GM19351 (cell line): ENCODE measurements at regions not wholly inside any gene's neighbourhood (a gene's known extent, or its start where the extent isn't known, plus 50 kb on each side); places are given as distances from the start of the nearest gene placed in this dataset.
A peak's percentile ranks its signal among the peaks of the same experiment; 100 is the strongest.

Source experiments
- ATAC-seq: cut with Tn5 transposase; IDR thresholded peaks from one replicate; pipeline ENCODE4 v1.9.1; 2021; ENCODE audit warnings: mild to moderate bottlenecking, moderate library complexity; ENCODE audit not compliant: unreplicated experiment

DNA sequence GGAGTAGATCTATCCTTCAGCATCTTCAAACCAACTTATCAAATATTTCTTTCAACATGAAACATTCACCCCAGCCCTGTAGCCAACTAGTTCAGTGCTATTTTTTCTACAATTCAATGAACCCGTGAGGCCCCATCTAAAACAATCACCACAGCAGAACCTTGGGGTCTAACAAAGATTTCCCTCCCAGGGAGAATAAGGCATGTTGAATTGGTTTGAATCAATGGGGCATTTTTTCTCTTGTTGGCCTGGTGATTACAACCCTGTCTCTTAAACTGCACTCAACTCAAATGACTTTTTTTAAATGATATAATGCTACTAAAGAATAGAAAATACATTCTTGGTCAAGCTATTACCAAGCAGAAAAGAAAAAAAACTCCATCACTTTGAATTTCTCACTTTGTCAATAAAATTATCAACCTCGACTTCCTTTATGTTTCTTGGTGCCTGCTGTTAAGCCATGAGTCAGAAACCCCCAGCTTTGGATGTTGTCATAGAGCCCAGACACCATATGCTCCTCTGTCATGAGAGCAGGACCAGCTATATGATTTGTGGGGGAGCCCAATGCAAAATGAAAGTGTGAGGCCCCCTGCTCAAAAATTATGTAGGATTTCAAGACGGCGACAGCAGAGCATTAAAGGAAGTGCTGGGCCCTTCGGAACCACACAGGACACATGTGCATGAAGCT, 282.4 kb downstream of the MEIS1 start:
- ATAC-seq: no peak

DNA sequence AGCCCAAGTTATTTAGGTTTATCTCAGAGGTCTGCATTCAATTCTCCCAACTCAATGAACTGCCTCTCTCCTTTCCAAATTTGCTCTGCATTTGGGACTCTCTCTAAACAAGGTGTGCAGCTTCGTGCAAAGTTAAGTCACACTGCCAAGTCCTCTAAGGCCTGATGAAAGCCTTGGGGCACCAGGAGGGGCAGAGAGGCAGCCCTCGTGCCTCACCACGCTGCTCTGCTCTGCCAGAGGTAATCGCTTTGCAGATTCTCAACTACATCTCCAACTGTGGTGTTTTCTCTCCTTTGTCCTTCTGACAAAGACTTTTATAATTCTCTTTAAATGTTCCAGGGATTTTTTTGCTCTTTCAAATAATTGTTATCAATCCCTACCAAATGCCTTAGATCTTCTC, 283.0 kb downstream of the MEIS1 start:
- no peak for ATAC-seq

DNA sequence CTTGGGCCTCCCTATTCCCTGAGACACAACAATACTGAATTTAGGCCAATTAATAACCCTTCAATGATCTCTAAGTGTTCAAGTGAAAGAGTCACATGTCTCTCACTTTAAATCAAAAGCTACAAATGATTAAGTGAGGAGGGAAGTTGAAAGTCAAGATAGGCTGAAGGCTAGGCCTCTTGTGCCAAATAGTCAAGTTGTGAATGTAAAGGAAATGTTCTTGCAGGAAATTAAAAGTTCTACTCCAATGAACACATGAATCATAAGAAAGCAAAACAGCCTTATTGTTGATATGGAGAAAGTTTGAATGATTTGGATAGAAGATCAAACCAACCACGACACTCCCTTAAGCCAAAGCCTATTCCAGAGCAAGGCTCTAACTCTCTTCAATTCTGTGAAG, 286.9 kb downstream of the MEIS1 start:
- no peak for ATAC-seq

DNA sequence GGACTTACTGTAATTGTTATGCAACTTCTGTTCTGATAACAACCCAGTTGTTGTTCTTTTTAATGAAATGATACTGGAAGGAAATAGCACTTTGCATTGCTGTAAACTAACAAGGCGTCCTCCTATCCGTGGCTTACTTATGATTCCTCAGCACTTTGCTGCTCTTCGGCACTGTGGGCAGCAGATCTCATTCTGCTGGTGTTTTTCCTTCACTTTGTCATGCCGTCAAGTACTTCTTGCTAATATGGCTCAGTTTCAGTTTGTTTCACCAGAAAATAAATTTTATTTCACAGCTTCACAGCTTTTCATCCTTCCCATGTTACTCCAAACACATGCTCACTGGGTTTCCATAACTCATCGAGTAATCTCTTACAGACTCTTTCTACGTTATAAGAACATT, 289.3 kb downstream of the MEIS1 start:
- no peak for ATAC-seq

DNA sequence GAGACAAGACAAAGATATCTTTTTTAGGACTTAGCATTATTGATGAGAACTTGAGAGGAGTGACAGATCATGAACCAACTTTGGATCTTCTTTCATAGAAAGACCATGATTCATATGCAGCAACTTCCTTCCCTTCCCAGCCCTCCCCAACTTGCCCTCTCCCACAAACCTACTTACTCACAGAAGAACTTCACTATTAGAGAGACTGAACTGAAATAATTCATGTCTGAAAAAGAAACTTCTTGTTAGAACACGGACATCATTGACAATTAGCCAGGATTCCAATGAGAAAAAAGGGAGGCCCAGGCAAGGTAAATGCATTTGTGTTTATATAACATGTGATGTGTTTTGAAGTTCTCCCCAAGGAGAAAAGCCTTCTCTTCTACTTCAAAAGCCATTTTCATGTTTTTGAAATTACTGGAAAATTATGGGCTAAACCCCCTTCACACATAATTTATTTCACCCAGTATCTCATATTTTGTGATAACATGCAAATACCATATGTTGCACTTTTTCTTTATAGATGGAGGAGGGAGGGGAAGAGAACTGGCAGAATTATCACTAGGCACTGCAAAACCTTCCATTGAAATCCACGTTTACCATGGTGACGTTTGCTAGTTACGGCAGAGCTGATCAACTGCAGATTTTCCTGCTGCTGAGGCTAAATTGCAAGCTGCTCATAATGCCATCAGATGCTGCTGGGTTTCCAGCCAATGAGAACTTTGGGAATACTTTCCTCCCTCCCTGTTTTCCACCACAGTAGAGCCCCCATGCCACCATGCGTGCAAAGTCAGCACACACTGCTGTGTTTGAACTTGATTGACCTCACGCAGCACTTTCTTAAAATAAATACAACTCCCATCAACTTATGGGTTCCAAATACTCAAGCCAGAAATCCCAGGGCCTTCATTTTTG, 294.7 kb downstream of the MEIS1 start:
- no peak for ATAC-seq

DNA sequence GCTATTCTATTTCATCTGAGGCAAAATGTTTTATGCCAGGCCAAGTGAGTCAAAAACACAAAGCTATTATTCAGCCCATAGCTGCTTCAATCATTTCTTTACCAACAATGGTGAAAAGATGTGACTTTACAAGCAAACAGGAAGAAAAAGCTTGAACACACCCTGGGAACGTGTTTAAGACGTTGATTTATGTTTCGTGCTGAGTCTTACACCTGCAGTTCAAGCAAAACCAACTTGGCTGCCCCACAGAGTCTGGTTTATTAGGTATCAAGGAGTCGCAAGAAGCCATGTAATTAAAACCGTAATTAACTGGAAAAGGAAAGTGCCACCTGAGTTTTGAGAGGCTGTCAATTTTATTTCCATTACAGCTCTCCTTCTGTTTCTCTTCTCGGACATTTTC, 295.5 kb downstream of the MEIS1 start:
- no peak for ATAC-seq

DNA sequence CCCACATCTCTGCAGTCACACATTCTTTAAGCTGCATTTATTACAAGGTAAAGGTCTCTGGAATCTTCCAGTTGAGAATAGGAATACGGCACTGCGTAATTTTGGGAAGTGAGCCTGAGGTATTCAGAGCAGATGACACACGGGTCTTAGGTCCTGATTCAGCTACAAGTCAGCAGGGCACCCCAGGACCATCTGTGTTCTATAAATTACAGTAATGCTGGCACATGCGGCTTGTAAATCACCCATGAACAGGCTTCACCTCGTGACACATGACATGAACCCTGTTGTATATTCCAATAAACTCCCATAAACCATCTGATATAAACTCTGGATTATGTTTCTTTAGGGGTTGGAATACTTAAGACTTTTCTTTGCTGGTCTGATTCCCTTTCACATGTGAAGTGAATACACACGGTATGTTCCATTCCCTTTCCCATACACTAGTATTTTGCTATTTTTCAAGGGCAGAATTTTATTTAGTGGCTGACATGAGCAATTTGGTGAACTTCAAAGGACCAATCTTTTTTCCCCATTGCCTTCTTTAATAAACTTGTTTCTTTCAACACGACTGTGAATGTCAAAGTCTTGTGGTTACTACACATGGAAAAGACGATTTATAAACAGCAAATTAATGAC, 298.6 kb downstream of the MEIS1 start:
- ATAC-seq: no peak

DNA sequence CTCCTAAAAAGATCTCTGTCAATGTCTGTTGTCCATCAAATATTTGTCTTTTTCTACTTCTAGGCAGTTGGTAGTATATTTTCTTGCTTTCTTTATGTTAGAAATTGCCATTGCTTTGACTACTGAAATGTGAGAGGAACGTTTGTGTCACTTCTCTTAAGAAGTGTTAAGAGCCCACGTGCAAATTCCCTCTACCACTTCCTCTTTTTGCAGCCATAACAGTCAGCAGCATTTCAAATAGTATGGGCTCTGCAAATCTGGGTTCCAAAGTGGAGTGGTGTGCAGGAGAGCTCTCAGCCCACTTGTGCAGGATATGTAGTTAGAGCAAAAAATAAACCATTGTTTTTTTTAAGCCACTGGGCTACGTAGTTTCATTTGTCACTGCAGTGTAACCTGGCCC, 314.0 kb downstream of the MEIS1 start:
- ATAC-seq: peak; percentile 72

DNA sequence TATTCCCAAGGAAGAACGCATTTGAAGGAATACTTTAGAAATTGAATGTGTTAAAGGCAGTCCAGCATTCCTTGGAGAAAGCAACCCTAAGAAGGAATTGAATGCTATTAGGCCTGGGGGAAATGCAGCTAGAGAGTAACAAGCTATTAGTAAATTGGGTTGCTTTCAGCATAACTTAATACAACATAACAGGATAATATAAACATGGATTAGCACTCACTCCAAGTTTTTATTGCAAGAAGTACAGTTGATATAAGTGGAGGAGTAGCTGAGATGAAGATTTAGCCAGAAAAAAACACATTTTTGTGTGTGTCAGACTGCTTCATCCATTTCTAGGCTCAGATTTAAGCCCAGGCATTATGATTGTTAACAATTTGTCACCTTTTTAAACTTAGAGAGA, 314.6 kb downstream of the MEIS1 start:
- no peak for ATAC-seq

DNA sequence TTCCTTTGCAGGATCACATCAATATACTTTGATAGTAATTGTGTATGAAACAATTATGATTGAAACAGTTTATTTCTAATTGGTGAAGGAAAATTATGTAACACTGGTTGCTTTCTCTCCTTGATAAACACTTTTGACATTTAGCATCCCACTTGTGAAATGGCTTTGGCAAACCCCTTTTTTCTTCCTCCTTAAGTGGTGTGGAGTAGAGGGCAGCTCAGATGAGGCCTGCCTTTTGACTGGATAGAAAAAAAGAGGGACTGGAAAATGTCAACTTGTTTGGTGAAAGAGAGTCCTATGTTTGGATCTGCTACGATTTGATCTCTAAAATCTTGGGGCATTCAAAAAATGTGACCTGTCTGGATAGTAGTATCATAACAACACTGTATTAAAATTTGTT, 318.3 kb downstream of the MEIS1 start:
- no peak for ATAC-seq

DNA sequence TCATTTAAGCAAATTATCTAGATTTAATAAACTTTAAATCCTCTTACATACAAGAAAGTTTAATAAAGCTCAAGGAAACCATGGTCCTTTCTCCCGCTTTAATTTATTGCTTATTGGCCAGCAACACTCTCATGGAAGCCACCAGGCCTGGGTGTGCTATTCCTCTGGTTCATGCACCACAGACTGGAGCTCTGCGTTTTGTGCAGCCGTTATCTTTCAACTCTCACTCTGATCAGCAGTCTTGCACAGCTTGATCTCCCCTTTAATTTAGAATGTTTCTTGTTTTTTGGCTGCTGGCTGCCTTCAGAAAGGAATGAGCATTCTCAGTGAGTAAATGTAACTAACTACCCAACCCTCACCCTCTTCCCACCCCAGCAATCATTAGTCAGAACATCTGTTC, 318.7 kb downstream of the MEIS1 start:
- ATAC-seq: no peak

DNA sequence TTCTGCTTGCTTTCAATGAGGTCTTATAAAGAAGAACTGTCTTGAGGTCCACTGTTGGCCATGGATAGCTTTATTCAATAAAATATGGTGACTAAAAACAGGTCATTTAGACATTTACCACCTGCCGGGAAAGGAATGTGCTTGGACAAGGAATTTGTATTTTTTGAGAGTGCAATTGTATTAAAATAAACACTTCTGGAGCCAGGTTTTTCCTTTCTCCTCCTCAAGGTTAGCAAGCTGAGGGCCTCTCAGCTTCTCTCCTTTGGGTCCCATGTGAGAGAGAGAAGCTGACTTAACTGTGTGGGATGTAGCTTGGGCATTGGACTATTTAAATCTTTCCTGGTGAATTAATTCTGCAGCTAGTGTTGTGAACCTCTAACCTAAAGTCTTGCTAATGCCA, 321.0 kb downstream of the MEIS1 start:
- ATAC-seq: no peak

DNA sequence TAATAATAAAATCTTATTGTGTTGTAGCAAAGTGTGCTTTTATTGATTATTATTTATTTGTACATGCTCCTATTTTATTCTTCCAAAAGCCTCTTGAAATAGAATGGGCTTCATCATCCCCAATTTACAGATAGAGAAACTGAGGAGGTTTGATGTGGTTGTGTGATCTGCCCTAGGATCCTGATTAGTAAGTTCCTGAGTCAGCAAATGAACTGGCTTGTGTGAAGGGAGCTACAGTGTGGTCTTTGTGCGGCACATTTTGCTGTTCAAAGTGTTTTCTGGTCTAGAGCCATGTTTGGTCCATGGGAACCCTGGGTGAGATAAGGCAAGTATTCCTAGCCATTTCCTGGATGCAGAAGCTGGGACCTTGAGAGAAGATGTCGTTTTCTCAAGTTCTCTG, 326.9 kb downstream of the MEIS1 start:
- ATAC-seq: no peak

DNA sequence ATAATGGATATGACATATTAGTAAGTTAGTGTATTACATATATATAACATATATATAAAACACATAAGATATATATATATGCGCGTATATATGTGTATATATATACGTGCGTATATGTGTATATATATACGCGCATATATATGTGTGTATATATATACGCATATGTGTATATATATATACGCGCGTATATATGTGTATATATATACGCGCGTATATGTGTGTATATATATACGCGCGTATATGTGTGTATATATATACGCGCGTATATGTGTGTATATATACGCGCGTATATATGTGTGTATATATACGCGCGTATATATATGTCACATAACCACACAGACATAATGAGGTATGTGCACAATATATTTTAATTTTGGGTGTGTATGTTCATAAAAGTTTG, 327.8 kb downstream of the MEIS1 start:
- ATAC-seq: no peak

DNA sequence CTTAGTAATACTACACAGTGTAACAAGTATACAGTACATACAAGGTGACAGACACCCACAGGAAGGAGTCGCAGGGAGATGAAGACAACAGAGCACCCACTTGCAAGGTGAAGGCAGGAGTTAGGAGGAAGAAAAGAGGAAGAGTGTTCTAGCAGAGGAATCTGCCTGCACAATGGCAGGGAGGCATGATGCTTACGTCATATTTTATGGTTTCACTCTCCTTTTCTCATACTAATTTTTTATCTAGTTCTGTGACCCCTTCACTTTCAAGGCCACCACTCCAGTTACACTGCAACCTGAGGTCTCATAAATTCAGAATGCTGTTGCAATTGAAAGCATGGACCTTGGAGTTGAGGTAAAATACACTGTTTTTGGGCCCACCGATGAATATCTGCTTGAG, 331.7 kb downstream of the MEIS1 start:
- no peak for ATAC-seq

DNA sequence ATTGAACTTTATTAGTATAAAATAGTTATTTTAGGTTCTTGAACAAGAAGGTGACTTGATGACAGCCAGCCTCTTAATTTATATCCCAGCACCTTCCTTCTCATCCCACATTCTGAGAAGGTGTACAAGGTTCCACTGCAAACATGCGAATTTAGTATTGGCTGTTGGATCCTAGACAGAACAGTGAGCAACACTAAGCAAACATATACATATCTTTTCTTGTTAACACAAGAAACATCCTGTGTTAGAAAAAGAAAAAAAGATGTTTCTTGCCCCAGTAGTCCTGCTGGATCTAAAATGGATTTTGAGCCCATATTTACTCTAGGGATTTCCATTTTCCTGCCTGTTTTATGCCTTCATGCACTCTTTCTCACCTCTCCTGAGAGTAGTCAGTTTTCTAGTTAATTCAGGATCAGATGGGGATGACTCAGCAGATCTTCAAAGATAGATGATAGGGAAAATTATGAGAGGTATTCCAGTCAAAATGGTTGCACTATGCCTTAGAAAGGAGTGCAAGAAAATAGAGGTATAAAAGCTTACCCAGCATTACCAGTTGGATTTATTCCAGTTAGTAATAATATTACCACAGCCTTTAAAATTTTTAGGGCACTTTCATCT, 336.5 kb downstream of the MEIS1 start:
- ATAC-seq: no peak

DNA sequence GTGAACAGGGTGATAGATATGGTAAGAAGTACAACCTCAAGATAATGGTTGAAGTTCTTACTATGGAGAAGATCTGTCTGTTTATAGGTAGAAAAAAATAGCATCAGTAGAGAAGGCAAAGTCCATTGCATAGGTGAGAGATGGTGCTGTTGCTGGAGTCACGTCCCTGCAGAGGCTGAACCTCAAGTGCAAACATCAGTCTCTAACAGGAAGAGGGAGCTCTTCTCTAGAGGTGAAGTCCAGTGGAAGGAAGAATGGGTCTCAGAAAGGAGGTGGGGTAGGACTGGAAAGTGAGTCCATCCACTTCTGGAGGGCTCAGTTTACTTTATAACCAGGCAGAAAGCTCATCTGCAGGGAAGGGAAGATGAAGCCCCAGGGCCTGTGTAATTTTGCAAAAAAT, 337.7 kb downstream of the MEIS1 start:
- no peak for ATAC-seq

DNA sequence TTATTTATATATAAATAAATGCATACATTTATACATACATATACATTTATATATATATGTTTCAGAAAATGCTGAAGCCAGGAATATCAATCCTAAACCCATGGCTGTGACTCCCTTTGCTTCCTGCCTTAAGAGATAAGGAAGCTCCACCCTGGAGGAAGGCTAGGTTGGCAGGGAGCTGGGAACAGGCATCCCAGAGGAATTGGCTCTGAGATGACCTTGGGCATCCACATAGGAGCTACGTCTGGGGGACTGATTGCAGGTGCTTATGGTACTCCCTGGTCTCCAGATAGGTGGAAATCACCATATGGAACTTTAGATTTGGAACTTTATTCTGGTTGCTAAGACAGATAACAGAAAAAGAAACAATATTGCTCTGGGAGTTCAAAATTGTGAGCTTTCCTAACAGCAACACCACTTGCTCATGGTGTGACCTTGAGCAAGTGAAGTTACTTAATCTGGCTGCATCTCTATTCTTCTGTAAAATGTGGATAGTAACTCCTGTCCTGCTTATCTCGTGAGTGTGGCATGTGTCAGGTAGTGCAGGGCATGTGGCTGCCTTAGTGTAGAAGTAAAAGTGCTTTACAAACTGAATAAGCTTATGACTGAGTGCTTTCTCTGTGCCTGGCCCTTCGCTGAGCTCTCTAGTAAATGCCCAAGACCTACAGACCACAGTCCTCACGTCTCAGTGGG, 341.0 kb downstream of the MEIS1 start:
- ATAC-seq: no peak

DNA sequence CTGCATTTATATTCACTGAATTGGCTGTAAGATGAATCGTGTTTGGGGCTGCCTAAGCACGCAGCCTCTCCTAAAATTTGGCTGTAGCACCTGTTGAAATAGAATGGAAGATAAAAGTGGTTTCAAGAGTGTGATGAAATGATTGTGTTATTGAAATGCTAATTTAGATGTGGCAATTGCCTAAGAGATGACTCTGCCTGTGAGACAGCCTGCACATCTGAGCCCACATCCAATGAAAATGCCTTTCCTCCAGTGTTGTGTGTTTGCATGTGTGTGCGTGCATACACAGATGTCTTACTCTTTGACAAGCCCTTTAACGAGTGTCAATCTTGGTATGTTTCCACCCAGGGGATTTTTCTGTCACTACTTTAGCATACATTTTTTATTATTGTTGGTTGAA, 346.9 kb downstream of the MEIS1 start:
- no peak for ATAC-seq

DNA sequence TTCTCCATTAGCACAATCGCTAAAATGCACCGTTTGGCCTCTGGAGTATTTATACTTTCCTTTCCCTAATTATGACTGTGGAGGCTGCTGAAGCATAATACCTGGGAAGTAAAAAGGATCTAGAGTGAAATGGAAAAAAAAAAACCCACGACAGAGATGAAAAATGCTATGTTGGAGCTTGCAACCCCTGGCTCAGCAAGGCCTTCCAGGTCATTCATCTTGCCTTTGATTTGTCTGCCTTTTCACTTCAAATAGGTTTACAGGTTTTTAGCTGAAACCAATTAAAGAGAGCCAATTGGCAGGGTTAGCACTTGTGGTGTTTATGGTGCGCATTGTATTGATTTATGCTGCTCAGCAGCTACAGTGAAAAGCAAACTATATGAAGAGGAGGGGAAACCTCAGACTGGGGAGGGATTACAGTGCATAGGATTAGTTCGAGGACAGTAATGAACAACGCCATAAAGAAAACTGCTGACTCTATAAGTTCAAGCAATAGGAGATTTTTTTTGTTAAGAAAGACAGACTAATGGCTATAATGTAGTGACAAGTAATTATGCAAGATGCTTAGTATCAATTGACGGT, 347.9 kb downstream of the MEIS1 start:
- ATAC-seq: no peak

DNA sequence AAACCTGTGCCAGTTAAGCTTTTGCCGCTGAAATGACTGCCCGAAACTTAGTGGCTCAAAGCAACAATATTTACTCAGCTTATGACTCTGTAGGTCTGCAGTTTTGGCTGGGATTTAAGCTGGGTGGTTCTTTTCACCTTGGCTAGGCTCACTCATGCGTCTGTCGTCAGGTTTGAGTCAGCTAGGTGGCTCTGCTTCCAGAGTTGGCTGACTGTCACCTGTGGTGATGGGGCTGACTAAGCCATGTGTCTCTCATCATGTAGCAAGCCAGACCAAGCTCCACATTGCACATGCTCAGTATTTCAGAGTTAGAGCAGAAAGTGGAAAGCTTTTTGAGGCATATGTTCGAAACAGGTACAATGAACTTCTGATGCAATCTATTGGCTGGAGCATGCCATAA, 354.8 kb downstream of the MEIS1 start:
- no peak for ATAC-seq
